SK-N-SH (cell line): ENCODE measurements at regions not wholly inside any gene's neighbourhood (a gene's known extent, or its start where the extent isn't known, plus 50 kb on each side); places are given as distances from the start of the nearest gene placed in this dataset.

Experiments
- EP300 ChIP-seq, 2 experiments: IDR thresholded peaks; 2 replicates each; pipeline versions ENCODE4 v1.4.0 to v1.6.1; 2012; ENCODE audit warnings: borderline replicate concordance in 1 of 2, low read depth in 1 of 2, low read length in 1 of 2
- FOXJ3 ChIP-seq: sonication (generic); formaldehyde crosslinking; IDR thresholded peaks from 2 replicates; pipeline ENCODE4 v1.5.1; 2020; ENCODE audit warnings: mild to moderate bottlenecking, missing genetic modification reagents
- NFIC ChIP-seq: IDR thresholded peaks from 2 replicates; pipeline ENCODE4 v1.4.0; 2012; ENCODE audit warnings: borderline replicate concordance
- POLR2AphosphoS5 ChIP-seq: IDR thresholded peaks from 2 replicates; pipeline ENCODE4 v1.6.1; 2012; ENCODE audit warnings: low read depth, low read length
- RAD21 ChIP-seq: IDR thresholded peaks from 2 replicates; pipeline ENCODE4 v1.6.1; 2012; ENCODE audit warnings: mild to moderate bottlenecking, low read length
- RCOR1 ChIP-seq: fragments of 150-350 bp; IDR thresholded peaks from 2 replicates; pipeline ENCODE4 v1.6.1; 2017; ENCODE audit warnings: antibody characterized with exemption, low read length
- RFX5 ChIP-seq: IDR thresholded peaks from 2 replicates; pipeline ENCODE4 v1.6.1; 2012; ENCODE audit warnings: mild to moderate bottlenecking, improper control_type of control experiment, low read length
- SIN3A ChIP-seq: IDR thresholded peaks from 2 replicates; pipeline ENCODE4 v1.6.1; 2012; ENCODE audit warnings: low read depth, mild to moderate bottlenecking, low read length, moderate library complexity, borderline replicate concordance
- TAF1 ChIP-seq: IDR thresholded peaks from 2 replicates; pipeline ENCODE4 v1.6.1; 2012; ENCODE audit warnings: low read depth, mild to moderate bottlenecking, low read length, moderate library complexity, borderline replicate concordance
- TF ChIP-seq, protein P1 (sequence below): fragments of 200-600 bp; sonication (generic); IDR thresholded peaks from 2 replicates; pipeline ENCODE4 v1.6.1; 2017; ENCODE audit warnings: antibody characterized with exemption, mild to moderate bottlenecking, moderate library complexity
- TF ChIP-seq, protein P2 (sequence below): fragments of 150-350 bp; IDR thresholded peaks from 2 replicates; pipeline ENCODE4 v1.6.1; 2016; ENCODE audit warnings: mild to moderate bottlenecking, low read depth, low read length
- TF ChIP-seq, protein P3 (sequence below): IDR thresholded peaks from 2 replicates; pipeline ENCODE4 v1.6.1; 2012; ENCODE audit warnings: mild to moderate bottlenecking, low read depth, low read length, moderate library complexity
- TF ChIP-seq, protein P4 (sequence below): IDR thresholded peaks from 2 replicates; pipeline ENCODE4 v1.4.0; 2012; ENCODE audit warnings: low read depth

DNA sequence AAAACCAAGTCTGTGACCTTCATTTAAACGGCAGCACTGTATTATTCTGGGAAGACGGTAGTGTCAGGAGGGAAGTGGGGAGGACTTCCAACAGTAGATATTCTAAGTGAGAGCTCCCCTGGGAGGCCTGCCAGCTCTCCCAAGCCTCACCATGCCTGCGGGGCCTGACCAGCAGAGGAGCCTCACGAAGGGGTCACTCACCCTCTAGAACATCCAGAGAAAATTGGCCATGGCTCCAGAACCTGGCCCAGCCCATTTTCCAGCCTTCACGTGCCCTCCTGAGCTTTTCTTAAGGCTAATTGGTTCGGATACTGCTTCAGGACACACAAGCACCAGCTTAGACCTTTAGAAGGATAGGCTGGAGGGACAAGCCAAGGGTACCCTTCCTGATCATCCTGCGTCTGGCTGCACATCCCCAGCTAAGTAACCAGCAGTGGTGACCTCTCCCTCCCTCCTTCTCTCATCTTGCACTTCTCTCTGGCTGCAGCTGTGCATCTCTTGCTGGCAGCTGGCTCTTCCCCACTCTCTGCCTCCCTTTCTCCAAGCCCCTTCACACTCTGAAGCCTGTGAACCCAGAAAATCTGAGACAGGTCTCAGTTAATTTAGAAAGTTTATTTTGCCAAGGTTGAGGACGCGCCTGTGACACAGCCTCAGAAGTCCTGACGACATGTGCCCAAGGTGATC lies 120.1 kb upstream of the PKDCC start:
- TF ChIP-seq, protein P1, sequence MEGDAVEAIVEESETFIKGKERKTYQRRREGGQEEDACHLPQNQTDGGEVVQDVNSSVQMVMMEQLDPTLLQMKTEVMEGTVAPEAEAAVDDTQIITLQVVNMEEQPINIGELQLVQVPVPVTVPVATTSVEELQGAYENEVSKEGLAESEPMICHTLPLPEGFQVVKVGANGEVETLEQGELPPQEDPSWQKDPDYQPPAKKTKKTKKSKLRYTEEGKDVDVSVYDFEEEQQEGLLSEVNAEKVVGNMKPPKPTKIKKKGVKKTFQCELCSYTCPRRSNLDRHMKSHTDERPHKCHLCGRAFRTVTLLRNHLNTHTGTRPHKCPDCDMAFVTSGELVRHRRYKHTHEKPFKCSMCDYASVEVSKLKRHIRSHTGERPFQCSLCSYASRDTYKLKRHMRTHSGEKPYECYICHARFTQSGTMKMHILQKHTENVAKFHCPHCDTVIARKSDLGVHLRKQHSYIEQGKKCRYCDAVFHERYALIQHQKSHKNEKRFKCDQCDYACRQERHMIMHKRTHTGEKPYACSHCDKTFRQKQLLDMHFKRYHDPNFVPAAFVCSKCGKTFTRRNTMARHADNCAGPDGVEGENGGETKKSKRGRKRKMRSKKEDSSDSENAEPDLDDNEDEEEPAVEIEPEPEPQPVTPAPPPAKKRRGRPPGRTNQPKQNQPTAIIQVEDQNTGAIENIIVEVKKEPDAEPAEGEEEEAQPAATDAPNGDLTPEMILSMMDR, result no peak
- TF ChIP-seq, protein P2, sequence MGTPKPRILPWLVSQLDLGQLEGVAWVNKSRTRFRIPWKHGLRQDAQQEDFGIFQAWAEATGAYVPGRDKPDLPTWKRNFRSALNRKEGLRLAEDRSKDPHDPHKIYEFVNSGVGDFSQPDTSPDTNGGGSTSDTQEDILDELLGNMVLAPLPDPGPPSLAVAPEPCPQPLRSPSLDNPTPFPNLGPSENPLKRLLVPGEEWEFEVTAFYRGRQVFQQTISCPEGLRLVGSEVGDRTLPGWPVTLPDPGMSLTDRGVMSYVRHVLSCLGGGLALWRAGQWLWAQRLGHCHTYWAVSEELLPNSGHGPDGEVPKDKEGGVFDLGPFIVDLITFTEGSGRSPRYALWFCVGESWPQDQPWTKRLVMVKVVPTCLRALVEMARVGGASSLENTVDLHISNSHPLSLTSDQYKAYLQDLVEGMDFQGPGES, result no peak
- no peak for TF ChIP-seq RAD21
- TF ChIP-seq, protein P3, sequence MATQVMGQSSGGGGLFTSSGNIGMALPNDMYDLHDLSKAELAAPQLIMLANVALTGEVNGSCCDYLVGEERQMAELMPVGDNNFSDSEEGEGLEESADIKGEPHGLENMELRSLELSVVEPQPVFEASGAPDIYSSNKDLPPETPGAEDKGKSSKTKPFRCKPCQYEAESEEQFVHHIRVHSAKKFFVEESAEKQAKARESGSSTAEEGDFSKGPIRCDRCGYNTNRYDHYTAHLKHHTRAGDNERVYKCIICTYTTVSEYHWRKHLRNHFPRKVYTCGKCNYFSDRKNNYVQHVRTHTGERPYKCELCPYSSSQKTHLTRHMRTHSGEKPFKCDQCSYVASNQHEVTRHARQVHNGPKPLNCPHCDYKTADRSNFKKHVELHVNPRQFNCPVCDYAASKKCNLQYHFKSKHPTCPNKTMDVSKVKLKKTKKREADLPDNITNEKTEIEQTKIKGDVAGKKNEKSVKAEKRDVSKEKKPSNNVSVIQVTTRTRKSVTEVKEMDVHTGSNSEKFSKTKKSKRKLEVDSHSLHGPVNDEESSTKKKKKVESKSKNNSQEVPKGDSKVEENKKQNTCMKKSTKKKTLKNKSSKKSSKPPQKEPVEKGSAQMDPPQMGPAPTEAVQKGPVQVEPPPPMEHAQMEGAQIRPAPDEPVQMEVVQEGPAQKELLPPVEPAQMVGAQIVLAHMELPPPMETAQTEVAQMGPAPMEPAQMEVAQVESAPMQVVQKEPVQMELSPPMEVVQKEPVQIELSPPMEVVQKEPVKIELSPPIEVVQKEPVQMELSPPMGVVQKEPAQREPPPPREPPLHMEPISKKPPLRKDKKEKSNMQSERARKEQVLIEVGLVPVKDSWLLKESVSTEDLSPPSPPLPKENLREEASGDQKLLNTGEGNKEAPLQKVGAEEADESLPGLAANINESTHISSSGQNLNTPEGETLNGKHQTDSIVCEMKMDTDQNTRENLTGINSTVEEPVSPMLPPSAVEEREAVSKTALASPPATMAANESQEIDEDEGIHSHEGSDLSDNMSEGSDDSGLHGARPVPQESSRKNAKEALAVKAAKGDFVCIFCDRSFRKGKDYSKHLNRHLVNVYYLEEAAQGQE, result no peak
- TF ChIP-seq, protein P4, sequence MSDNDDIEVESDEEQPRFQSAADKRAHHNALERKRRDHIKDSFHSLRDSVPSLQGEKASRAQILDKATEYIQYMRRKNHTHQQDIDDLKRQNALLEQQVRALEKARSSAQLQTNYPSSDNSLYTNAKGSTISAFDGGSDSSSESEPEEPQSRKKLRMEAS, result no peak
- no peak for TF ChIP-seq SIN3A
- TF ChIP-seq EP300 (IDR thresholded peaks at IDR 0.05; ENCODE audit: borderline replicate concordance in 1 of 2, low read depth in 1 of 2, low read length in 1 of 2), result no peak
- no peak for TF ChIP-seq TAF1
- TF ChIP-seq RCOR1, result no peak
- TF ChIP-seq RFX5, result no peak
- no peak for TF ChIP-seq NFIC
- TF ChIP-seq FOXJ3, result no peak
- TF ChIP-seq POLR2AphosphoS5, result no peak
